GM12878 (cell line): ENCODE measurements at regions not wholly inside any gene's neighbourhood (a gene's known extent, or its start where the extent isn't known, plus 50 kb on each side); places are given as distances from the start of the nearest gene placed in this dataset.

ENCODE experiments used
- JUNB ChIP-seq: IDR thresholded peaks from 2 replicates; pipeline ENCODE4 v1.6.1; 2016; ENCODE audit warnings: antibody characterized with exemption, mild to moderate bottlenecking
- JUND ChIP-seq: IDR thresholded peaks from 2 replicates; pipeline ENCODE4 v1.6.1; 2012; ENCODE audit warnings: low read depth, mild to moderate bottlenecking, low read length, improper control_type of control experiment, moderate library complexity
- TF ChIP-seq, protein P1 (sequence below), 3 experiments: IDR thresholded peaks in 2 of 3; conservative IDR thresholded peaks in 1 of 3; 2 replicates each; pipeline ENCODE4 v1.5.1; 2011; ENCODE audit warnings: low read depth in 3 of 3, low read length in 3 of 3, mild to moderate bottlenecking in 3 of 3, control low read depth in 2 of 3, moderate library complexity in 2 of 3, inconsistent platforms in 1 of 3, mixed read lengths in 1 of 3; ENCODE audit not compliant: control insufficient read depth in 2 of 3, insufficient read depth in 1 of 3; ENCODE audit errors: extremely low read depth in 1 of 3

- TF ChIP-seq JUND (no peak), JUNB (no peak)
- TF ChIP-seq, protein P1, sequence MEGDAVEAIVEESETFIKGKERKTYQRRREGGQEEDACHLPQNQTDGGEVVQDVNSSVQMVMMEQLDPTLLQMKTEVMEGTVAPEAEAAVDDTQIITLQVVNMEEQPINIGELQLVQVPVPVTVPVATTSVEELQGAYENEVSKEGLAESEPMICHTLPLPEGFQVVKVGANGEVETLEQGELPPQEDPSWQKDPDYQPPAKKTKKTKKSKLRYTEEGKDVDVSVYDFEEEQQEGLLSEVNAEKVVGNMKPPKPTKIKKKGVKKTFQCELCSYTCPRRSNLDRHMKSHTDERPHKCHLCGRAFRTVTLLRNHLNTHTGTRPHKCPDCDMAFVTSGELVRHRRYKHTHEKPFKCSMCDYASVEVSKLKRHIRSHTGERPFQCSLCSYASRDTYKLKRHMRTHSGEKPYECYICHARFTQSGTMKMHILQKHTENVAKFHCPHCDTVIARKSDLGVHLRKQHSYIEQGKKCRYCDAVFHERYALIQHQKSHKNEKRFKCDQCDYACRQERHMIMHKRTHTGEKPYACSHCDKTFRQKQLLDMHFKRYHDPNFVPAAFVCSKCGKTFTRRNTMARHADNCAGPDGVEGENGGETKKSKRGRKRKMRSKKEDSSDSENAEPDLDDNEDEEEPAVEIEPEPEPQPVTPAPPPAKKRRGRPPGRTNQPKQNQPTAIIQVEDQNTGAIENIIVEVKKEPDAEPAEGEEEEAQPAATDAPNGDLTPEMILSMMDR (IDR thresholded peaks at IDR 0.05 in 2 of 3, conservative IDR thresholded peaks at IDR 0.05 in 1 of 3; ENCODE audit: control insufficient read depth in 2 of 3, extremely low read depth in 1 of 3, insufficient read depth in 1 of 3, low read depth in 3 of 3, low read length in 3 of 3), result no peak
Measured at GRCh38 chr16:52193441-52193840, 353.5 kb downstream of the TOX3 start.
